ENCODE measurements at regions not wholly inside any gene's neighbourhood (a gene's known extent, or its start where the extent isn't known, plus 50 kb on each side); places are given as distances from the start of the nearest gene placed in this dataset.

DNA sequence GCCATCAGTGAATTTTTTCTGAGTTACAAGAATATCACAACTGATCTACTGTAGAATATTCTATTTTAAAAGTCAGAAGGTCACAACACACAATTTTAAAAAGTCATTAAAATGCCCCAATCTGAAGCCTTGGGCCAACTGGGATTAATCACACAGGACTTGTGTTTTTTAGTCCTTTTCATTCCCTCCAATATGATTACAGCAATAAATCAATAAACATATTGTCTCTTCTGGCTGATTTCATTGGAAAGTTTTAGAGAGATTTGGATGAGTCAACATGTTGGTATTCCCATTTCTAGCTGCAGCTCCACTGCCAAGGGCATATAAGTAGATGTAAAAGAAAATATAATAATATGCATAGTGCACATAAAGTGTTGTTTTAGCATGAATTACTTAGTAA lies 85.8 kb downstream of the NIBAN1 start:
- TF ChIP-seq, protein P1, sequence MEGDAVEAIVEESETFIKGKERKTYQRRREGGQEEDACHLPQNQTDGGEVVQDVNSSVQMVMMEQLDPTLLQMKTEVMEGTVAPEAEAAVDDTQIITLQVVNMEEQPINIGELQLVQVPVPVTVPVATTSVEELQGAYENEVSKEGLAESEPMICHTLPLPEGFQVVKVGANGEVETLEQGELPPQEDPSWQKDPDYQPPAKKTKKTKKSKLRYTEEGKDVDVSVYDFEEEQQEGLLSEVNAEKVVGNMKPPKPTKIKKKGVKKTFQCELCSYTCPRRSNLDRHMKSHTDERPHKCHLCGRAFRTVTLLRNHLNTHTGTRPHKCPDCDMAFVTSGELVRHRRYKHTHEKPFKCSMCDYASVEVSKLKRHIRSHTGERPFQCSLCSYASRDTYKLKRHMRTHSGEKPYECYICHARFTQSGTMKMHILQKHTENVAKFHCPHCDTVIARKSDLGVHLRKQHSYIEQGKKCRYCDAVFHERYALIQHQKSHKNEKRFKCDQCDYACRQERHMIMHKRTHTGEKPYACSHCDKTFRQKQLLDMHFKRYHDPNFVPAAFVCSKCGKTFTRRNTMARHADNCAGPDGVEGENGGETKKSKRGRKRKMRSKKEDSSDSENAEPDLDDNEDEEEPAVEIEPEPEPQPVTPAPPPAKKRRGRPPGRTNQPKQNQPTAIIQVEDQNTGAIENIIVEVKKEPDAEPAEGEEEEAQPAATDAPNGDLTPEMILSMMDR (IDR thresholded peaks at IDR 0.05), result no peak
- TF ChIP-seq POLR2A (IDR thresholded peaks at IDR 0.05) (no peak), POLR2AphosphoS5 (IDR thresholded peaks at IDR 0.05) (no peak)
